ENCODE measurements at regions not wholly inside any gene's neighbourhood (a gene's known extent, or its start where the extent isn't known, plus 50 kb on each side); places are given as distances from the start of the nearest gene placed in this dataset.

- DNase-seq (ENCODE audit: low spot score) (no peak), ATAC-seq (no peak)
- no peaks in the 10 kb centered on the region for H3K36me3 Mint-ChIP-seq
- H3K27ac Mint-ChIP-seq, result peak overlapping the region; percentile 43; the same call in 1 of the 2 replicates
- peaks cover 13% of the 10 kb centered on the region for H3K4me1 Mint-ChIP-seq
- POLR2A ChIA-PET, result no interaction called here
- CTCF ChIA-PET, result no interaction called here
- H3K4me3 Mint-ChIP-seq, result no peak overlapping the region
- no peak for TF ChIP-seq ZNF317 (CRISPR knock-in tag; IDR thresholded peaks at IDR 0.05; ENCODE audit: borderline replicate concordance, low read depth)
- TF ChIP-seq GABPB1 (CRISPR knock-in tag; IDR thresholded peaks at IDR 0.05), result peak; percentile 66; the same call in 1 of the 2 replicates
- no peaks in the 10 kb centered on the region for H3K9me3 Mint-ChIP-seq
- no peaks in the 10 kb centered on the region for H3K27me3 Mint-ChIP-seq (ENCODE audit: low read depth)
These were observed 411.4 kb upstream of the SOX5 start for GRCh38 chr12:24360907-24361306.

- ChIA-PET POLR2A (no interaction called here), CTCF (no interaction called here)
- DNase-seq (ENCODE audit: low spot score) (no peak), ATAC-seq (no peak)
- Mint-ChIP-seq H3K36me3 (no peaks in the 10 kb centered on the region), H3K27me3 (ENCODE audit: low read depth) (no peaks in the 10 kb centered on the region), H3K4me1 (peaks cover 12% of the 10 kb centered on the region), H3K9me3 (no peaks in the 10 kb centered on the region), H3K27ac (no peak overlapping the region), H3K4me3 (no peak overlapping the region)
- no peak for TF ChIP-seq E2F1 (CRISPR knock-in tag; IDR thresholded peaks at IDR 0.05)
- no peak for TF ChIP-seq GRHL2 (CRISPR knock-in tag; IDR thresholded peaks at IDR 0.05; ENCODE audit: insufficient replicate concordance, severe bottlenecking)
- no peak for TF ChIP-seq PREB (CRISPR knock-in tag; IDR thresholded peaks at IDR 0.05; ENCODE audit: borderline replicate concordance)
- no peak for TF ChIP-seq ETV6 (CRISPR knock-in tag; IDR thresholded peaks at IDR 0.05)
- TF ChIP-seq FOXK1 (CRISPR knock-in tag; IDR thresholded peaks at IDR 0.05), result no peak
- no peak for TF ChIP-seq TEAD1 (CRISPR knock-in tag; IDR thresholded peaks at IDR 0.05)
- TF ChIP-seq MYBL2 (CRISPR knock-in tag; IDR thresholded peaks at IDR 0.05), result no peak
These were observed 411.0 kb upstream of the SOX5 start for GRCh38 chr12:24360461-24360860.

- Mint-ChIP-seq H3K4me3 (no peak overlapping the region), H3K9me3 (no peaks in the 10 kb centered on the region), H3K27ac (no peak overlapping the region), H3K4me1 (peaks cover 12% of the 10 kb centered on the region), H3K36me3 (no peaks in the 10 kb centered on the region), H3K27me3 (ENCODE audit: low read depth) (no peaks in the 10 kb centered on the region)
- POLR2A ChIA-PET, result no interaction called here
- CTCF ChIA-PET, result no interaction called here
- ATAC-seq (no peak), DNase-seq (ENCODE audit: low spot score) (no peak)
- TF ChIP-seq ATF6 (CRISPR knock-in tag; IDR thresholded peaks at IDR 0.05), result no peak
- TF ChIP-seq MLX (CRISPR knock-in tag; IDR thresholded peaks at IDR 0.05), result no peak
- no peak for TF ChIP-seq AFF4 (CRISPR knock-in tag; IDR thresholded peaks at IDR 0.05; ENCODE audit: borderline replicate concordance)
- TF ChIP-seq ARID4B (CRISPR knock-in tag; IDR thresholded peaks at IDR 0.05; ENCODE audit: borderline replicate concordance), result no peak
- TF ChIP-seq STAT6 (CRISPR knock-in tag; conservative IDR thresholded peaks at IDR 0.05; ENCODE audit: low read depth), result no peak
These were observed 410.6 kb upstream of the SOX5 start for GRCh38 chr12:24360057-24360456.

Measured in WTC11 (cell line).